Prostate gland (tissue), 2 donors: ENCODE measurements at regions not wholly inside any gene's neighbourhood (a gene's known extent, or its start where the extent isn't known, plus 50 kb on each side); places are given as distances from the start of the nearest gene placed in this dataset.
A peak's percentile ranks its signal among the peaks of the same experiment; 100 is the strongest.

ENCODE experiments used
- POLR2AphosphoS5 ChIP-seq: sonication (generic); formaldehyde crosslinking; IDR thresholded peaks from one replicate; pipeline ENCODE4 v1.6.1; 2017; ENCODE audit warnings: antibody characterized with exemption
- TF ChIP-seq, protein P1 (sequence below), 4 experiments: fragments of 200-600 bp in 2 of 4; fragments of 450-650 bp in 2 of 4; sonication (generic) in 2 of 4; IDR thresholded peaks; 1 replicate in 3 of 4; 2 replicates in 1 of 4; pipeline ENCODE4 v1.5.1; 2016 to 2019; ENCODE audit warnings: antibody characterized with exemption in 4 of 4, mild to moderate bottlenecking in 2 of 4, moderate library complexity in 2 of 4

DNA sequence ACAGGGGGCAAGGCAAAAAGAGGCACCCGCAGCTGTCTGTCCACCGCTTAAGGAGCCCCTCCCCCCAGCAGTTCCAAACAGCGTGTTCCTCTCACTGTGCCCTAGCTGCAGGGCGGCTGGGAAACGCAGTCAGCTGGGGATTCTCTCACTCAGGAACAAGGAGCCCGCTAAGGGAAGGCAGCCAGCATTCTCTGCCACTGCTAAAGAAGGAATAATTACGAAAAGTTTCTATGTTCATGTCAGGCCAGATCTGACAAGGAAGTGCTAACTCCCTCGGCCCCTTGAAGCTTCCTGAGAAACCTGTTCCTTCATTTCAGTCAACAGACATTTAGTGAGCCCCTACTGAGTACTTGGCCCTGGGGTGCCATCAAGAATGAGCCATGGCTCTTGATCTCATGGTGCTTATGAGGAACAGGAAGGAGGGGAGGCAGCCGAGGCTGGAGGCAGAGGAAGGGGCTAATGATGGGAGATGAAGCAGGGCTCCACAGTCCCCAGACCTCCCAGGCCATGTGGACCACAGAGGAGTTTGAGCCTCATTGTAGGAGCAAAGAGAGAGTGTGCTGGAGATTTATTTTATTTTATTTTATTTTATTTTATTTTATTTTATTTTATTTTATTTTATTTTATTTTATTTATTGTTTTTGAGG, 101.7 kb upstream of the PMEPA1 start:
- TF ChIP-seq, protein P1, sequence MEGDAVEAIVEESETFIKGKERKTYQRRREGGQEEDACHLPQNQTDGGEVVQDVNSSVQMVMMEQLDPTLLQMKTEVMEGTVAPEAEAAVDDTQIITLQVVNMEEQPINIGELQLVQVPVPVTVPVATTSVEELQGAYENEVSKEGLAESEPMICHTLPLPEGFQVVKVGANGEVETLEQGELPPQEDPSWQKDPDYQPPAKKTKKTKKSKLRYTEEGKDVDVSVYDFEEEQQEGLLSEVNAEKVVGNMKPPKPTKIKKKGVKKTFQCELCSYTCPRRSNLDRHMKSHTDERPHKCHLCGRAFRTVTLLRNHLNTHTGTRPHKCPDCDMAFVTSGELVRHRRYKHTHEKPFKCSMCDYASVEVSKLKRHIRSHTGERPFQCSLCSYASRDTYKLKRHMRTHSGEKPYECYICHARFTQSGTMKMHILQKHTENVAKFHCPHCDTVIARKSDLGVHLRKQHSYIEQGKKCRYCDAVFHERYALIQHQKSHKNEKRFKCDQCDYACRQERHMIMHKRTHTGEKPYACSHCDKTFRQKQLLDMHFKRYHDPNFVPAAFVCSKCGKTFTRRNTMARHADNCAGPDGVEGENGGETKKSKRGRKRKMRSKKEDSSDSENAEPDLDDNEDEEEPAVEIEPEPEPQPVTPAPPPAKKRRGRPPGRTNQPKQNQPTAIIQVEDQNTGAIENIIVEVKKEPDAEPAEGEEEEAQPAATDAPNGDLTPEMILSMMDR (IDR thresholded peaks at IDR 0.05), result no peak
- TF ChIP-seq POLR2AphosphoS5, result peak; percentile 29
